Activated T-cell treated with anti-CD3 and anti-CD28 coated beads, Interleukin-2, amount 50 U/mL, for 72 hours (primary cell): ENCODE measurements at regions not wholly inside any gene's neighbourhood (a gene's known extent, or its start where the extent isn't known, plus 50 kb on each side); places are given as distances from the start of the nearest gene placed in this dataset.

Experiments used
- ATAC-seq, 2 donors: fragments of 150-1000 bp; cut with Tn5 transposase; replicated peaks in 1 of 2; 2 replicates each; pipeline ENCODE4 v1.10.0; 2021; ENCODE audit warnings: moderate library complexity in 2 of 2, mild to moderate bottlenecking in 1 of 2
- DNase-seq, 2 donors: peaks; one replicate each; pipeline ENCODE4 v3.0.0; 2021 to 2022; ENCODE audit warnings: mixed read lengths in 1 of 2
- H3K27ac Mint-ChIP-seq: one replicate; pipeline ENCODE4 v1.8.0; 2022; ENCODE audit warnings: mild to moderate bottlenecking, moderate library complexity, mixed read lengths
- H3K27me3 Mint-ChIP-seq: one replicate; pipeline ENCODE4 v1.8.0; 2022; ENCODE audit warnings: low read depth, mixed read lengths
- H3K36me3 Mint-ChIP-seq, 2 donors: one replicate each; pipeline ENCODE4 v1.8.0; 2022; ENCODE audit warnings: mixed read lengths in 2 of 2, mild to moderate bottlenecking in 1 of 2; ENCODE audit not compliant: insufficient read depth in 2 of 2
- H3K4me1 Mint-ChIP-seq: one replicate; pipeline ENCODE4 v1.8.0; 2022; ENCODE audit warnings: low read depth, mixed read lengths
- H3K4me3 Mint-ChIP-seq, 2 donors: one replicate each; pipeline ENCODE4 v1.8.0; 2022; ENCODE audit warnings: mild to moderate bottlenecking in 2 of 2, mixed read lengths in 2 of 2, moderate library complexity in 2 of 2
- H3K9me3 Mint-ChIP-seq, 2 donors: one replicate each; pipeline ENCODE4 v1.8.0; 2022; ENCODE audit warnings: mixed read lengths in 2 of 2

DNA sequence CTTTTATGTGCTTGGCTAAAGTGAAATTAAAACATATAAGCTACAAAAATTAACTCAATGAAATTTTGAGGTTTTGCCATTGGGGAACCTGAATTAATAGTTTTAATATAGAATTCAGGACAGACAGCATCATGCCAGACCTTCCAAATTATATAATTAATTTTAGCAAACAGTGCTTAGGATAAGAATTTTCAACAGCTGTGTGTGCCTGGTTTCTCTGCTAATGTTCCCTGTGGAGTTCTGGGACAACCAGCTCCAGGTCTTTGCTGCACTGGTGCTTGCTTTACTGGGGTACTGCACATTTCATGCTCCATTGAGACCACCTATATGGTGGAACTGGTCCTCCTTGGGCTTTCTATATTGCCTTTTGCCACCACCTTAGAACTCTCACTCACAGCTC lies 199.5 kb downstream of the NDFIP2 start:
- Mint-ChIP-seq H3K27me3 (peaks cover 7% of the 10 kb centered on the region), H3K4me3 (no peak overlapping the region), H3K27ac (no peak overlapping the region), H3K9me3 (peaks cover 2 to 4% of the 10 kb centered on the region in 2 donors), H3K4me1 (no peaks in the 10 kb centered on the region), H3K36me3 (no peaks in the 10 kb centered on the region)
- no peak for ATAC-seq
- DNase-seq: no peak

DNA sequence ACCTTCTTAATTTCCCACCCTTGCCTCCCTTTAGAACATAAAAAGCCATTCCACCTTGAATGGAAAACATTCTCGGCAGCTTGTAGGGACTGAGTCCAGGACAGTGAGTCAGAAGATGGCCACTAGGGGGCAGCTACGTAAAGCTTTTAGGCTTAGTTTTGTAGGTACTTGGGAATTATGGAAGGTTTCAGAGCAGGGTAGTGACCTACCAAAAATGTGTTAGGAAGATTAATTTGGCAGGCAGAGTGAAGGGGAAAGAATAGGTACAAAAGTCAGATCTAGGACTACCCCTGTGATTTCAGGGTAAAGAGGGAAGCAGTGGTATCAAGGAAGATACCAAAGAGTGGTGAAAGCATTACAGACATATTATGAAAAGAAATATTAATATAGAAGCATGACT lies 198.4 kb downstream of the NDFIP2 start:
- DNase-seq: peak; percentile 45 to 50
- Mint-ChIP-seq H3K9me3 (peaks cover 2 to 4% of the 10 kb centered on the region in 2 donors), H3K27ac (no peak overlapping the region), H3K4me1 (no peaks in the 10 kb centered on the region), H3K4me3 (no peak overlapping the region), H3K27me3 (peaks cover 7% of the 10 kb centered on the region), H3K36me3 (no peaks in the 10 kb centered on the region)
- ATAC-seq: peak; percentile 23 to 44

DNA sequence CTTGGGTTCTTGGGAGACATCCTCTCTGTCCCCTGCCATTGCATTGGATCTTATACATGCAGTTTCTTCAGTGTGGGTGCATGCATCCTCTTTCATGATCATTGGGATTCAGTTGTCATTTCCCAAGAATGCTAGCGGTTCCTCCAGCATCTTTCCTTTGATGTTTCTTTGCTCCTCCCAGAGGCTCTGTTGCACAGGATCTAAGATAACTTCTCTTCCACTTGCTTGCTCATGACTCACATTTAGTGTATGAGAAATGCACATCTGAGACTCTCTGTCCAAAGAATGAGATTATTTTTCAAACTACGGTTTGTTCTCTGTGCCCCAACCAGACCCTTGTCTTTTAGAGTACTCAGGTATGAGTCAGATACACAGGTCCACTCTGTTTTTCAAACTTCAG lies 197.1 kb downstream of the NDFIP2 start:
- ATAC-seq: no peak
- Mint-ChIP-seq H3K27me3 (peaks cover 7% of the 10 kb centered on the region), H3K36me3 (no peaks in the 10 kb centered on the region)

DNA sequence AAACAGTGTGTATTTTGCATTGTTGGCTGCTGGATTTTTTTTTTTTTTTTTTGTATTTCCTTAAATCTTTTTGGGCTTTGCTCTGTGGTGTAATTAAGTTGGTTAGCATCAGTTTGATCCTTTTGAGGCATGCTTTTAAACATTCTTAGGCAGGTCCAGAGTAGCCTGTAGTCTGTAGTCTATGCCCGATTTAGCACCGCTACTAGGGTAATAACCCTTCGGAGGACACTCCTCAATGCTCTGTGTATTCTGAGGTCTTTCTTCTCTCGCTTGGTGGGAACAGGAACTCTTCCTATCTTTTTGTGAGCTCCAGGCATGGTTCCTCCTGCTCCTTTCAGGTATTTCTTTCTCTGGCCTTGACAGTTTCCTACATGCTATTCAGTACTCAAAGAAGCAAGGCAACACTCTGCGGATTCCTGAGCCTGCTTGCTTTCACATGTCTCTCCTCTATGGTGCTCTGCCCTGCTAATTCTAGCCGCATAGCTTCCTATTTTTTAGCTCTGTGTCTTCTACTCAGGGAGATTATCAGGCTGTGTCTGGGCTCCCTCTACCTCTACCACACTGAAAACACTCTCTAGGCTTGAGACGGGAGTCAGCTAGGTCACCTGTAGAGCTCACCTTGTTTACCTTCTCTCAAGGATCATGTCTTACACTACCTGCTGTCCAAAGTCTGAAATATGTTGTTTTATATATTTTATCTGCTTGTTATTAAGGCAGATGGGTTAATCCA lies 195.1 kb downstream of the NDFIP2 start:
- H3K27ac Mint-ChIP-seq: no peak overlapping the region
- H3K9me3 Mint-ChIP-seq: no peaks in the 10 kb centered on the region
- ATAC-seq (no peak), DNase-seq (no peak)
- no peak overlapping the region for H3K4me3 Mint-ChIP-seq
- H3K36me3 Mint-ChIP-seq: no peaks in the 10 kb centered on the region
- H3K27me3 Mint-ChIP-seq: peaks cover 7% of the 10 kb centered on the region
- H3K4me1 Mint-ChIP-seq: no peaks in the 10 kb centered on the region

More for the DNA sequence above, 197.1 kb downstream of the NDFIP2 start:
- Mint-ChIP-seq H3K9me3 (peaks cover 2 to 4% of the 10 kb centered on the region in 2 donors), H3K4me1 (no peaks in the 10 kb centered on the region), H3K4me3 (no peak overlapping the region), H3K27ac (no peak overlapping the region)
- DNase-seq: no peak

DNA sequence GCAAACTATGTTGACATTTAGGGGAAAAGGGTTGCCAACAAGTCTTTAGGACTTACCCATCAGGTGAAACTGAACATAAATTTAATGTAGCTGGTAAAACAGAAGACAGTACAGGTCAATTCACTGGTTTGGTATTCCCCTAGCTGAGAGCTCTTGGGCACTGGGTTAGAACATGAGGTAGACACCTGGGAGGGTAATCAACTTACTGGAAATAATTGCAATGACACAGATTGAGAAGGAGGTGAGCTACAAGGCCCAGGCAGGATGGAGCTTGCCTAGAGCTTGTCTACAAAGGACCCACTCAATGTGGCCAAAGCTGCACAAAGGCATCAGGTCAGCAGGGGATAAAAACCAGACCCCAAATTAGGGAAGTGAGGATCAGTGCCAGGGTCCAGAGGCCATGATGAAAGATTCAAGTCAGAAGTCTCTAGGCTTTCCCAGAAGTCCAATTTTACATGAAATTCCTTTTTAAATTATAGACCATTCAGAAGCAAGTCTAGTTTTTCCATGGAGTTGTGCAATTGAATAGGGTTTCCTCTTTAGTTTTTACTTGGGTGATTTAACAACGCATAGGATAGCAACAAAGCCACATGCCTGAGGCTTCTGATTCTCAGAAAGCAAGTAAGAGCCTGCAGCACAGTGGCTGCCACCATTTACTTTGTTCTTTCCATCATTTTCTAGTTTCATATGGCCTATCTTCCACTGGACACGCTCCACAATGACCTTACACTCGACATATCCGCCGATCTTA lies 194.0 kb downstream of the NDFIP2 start:
- Mint-ChIP-seq H3K9me3 (no peaks in the 10 kb centered on the region), H3K36me3 (no peaks in the 10 kb centered on the region), H3K4me3 (no peak overlapping the region), H3K27me3 (peaks cover 7% of the 10 kb centered on the region), H3K4me1 (no peaks in the 10 kb centered on the region), H3K27ac (no peak overlapping the region)
- ATAC-seq (no peak), DNase-seq (no peak)

DNA sequence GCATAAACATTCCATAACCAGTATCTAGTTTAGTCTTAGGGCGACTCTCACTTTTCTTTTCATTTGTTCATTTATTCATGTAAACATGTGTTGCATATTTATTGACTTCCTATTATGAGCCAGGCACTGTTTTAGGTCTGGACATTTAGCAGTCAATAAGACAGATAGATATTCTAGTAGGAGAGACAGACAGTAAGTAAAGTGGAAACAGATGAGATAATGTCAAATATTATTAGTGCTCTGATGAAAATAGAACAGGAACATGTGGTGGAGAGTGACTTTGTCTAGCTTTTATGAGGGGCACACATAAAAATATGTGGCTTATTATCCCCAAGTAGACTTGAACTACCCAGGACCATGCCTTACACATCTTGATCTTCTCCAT lies 193.0 kb downstream of the NDFIP2 start:
- no peak overlapping the region for H3K4me3 Mint-ChIP-seq
- H3K27ac Mint-ChIP-seq: no peak overlapping the region
- no peak for ATAC-seq
- no peaks in the 10 kb centered on the region for H3K36me3 Mint-ChIP-seq
- no peaks in the 10 kb centered on the region for H3K9me3 Mint-ChIP-seq
- peaks cover 5% of the 10 kb centered on the region for H3K27me3 Mint-ChIP-seq
- DNase-seq: no peak
- H3K4me1 Mint-ChIP-seq: no peaks in the 10 kb centered on the region

DNA sequence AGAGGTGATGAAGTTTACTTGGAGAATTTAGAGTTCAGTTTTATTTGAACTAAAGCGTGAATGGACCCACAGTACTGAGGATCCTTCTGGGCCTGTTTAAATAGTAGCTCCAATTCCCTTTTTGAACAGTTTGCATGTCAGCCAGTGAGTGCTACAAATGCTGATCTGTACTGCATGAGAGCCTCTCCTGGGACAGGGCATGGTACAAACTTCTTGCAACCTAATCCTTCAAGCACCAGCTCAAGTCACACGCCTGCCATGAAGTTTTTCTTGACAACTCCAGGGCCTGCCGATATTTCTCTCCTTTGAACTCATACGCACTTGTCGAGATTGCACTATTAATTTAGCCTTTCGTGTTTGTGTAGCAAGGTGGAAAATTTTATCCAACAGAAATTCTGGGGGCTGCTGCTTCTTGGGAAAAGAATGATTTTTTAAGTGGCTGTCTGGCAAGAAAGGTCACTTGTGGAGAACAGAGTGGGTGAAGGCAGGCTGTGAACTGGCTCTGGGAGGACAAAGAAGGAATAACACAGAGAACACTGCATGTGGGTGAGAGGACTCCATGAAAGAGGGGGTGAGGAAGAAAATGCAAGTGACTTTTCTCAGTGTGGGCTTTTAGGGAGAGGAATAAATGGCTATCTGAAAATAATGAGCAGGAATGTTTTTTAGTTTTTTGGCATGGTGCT lies 192.5 kb downstream of the NDFIP2 start:
- H3K9me3 Mint-ChIP-seq: no peaks in the 10 kb centered on the region

DNA sequence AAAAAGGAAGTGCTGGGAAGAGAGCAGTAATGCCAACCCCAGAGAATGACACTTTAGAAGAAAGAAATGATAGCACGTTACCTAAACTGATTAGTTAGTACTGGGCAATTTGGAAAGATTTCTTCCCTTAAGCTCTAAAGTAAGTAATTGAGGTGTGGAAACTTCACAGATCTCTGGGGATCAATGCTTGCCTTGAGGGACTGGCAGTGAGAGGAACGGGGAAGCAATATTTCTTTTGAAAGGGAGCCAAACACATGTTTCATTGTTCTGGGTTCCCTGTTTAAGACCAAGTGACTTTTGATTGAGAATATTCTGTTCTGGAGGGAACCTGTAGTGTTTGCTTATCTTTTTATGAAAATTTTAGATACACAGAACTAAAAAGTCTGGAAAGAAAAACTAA lies 190.5 kb downstream of the NDFIP2 start:
- no peaks in the 10 kb centered on the region for H3K36me3 Mint-ChIP-seq
- DNase-seq (no peak), ATAC-seq (no peak)
- H3K27ac Mint-ChIP-seq: no peak overlapping the region
- H3K27me3 Mint-ChIP-seq: peaks cover 19% of the 10 kb centered on the region
- no peaks in the 10 kb centered on the region for H3K9me3 Mint-ChIP-seq
- H3K4me3 Mint-ChIP-seq: no peak overlapping the region
- no peaks in the 10 kb centered on the region for H3K4me1 Mint-ChIP-seq

More for the DNA sequence above, 192.5 kb downstream of the NDFIP2 start:
- ATAC-seq: no peak
- Mint-ChIP-seq H3K27ac (no peak overlapping the region), H3K4me1 (no peaks in the 10 kb centered on the region), H3K27me3 (peaks cover 7% of the 10 kb centered on the region), H3K36me3 (no peaks in the 10 kb centered on the region), H3K4me3 (no peak overlapping the region)
- no peak for DNase-seq

DNA sequence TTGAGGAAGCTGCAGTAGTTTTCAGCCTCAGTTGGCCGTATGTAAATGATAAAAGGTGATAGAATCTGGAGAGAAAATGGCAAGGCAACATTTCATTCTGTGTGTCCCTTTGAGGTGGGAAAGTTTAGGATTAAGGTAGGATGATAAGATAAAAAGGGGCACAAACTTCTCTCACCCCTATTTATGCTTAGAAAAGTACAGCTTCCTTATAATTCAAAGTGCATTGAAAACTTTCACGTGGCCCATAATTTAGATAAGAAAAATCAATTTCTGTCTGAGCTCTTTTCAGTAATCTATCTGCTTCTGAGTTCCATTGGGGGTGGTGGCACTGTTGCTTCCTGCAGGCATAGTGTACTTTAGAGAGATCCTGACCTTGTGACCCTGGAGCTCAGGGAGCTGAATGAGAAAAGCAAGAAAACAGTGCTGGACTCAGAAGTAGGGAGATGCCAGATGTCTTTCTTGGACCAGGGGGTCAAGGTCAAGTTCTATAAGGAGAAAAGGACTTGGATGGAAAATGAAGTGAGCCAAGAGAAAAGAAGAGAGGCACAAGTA lies 187.3 kb downstream of the NDFIP2 start:
- no peaks in the 10 kb centered on the region for H3K36me3 Mint-ChIP-seq
- H3K27ac Mint-ChIP-seq: no peak overlapping the region
- no peaks in the 10 kb centered on the region for H3K4me1 Mint-ChIP-seq
- no peak overlapping the region for H3K4me3 Mint-ChIP-seq
- ATAC-seq: no peak
- peaks cover 21% of the 10 kb centered on the region for H3K27me3 Mint-ChIP-seq
- no peak for DNase-seq
- H3K9me3 Mint-ChIP-seq: peaks cover 0 to 2% of the 10 kb centered on the region in 2 donors

DNA sequence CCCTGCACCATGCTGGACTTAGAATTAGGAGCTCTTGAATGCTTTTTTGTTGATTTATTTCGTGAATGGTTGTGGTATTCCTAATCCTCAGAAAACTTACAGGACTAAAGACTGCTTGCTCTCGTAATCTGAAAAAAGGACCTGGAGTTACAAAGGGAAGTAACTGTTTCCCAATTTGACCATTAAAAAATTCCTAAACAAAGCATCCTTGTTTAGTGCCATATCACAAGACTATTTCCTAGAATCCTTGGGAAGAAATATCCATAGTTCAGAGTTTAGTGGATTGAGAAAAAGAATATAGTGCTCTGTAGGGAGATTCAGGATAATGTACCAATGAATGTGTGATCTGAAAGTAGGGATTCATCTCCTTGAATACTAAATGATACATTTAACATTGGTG lies 186.8 kb downstream of the NDFIP2 start:
- Mint-ChIP-seq H3K9me3 (peaks cover 0 to 2% of the 10 kb centered on the region in 2 donors), H3K36me3 (no peaks in the 10 kb centered on the region), H3K4me1 (no peaks in the 10 kb centered on the region), H3K27me3 (peaks cover 21% of the 10 kb centered on the region), H3K4me3 (no peak overlapping the region), H3K27ac (no peak overlapping the region)
- no peak for DNase-seq
- ATAC-seq: no peak

DNA sequence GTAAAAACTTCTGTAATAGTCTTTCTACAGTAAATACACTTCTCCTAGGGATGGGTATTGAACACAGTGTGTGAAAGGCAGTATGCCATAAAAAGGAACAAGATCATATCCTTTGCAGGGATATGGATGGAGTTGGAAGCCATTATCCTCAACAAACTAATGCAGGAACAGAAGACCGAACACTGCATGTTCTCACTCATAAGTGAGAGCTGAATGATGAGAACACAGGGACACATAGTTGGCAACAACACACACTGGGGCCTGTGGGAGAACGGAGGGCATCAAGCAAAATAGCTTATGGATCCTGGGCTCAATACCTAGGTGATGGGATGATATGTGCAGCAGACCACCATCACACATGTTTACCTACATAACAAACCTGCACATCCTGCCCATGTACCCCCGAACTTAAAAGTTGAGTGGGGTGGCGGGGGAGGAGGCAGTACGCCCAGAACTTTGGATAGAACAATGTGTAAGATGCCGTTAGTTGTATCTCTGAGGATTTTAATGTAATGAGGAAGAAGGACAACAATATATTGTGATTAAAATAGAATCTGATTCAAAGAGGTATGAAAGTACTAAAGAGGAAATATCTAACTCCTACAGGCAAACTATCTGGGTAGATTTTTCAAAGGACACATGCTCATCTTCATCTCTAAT lies 183.2 kb downstream of the NDFIP2 start:
- Mint-ChIP-seq H3K27ac (no peak overlapping the region), H3K27me3 (peaks cover 21% of the 10 kb centered on the region), H3K36me3 (no peaks in the 10 kb centered on the region), H3K4me1 (no peaks in the 10 kb centered on the region), H3K9me3 (peaks cover 0 to 2% of the 10 kb centered on the region in 2 donors), H3K4me3 (no peak overlapping the region)
- ATAC-seq (no peak), DNase-seq (no peak)

DNA sequence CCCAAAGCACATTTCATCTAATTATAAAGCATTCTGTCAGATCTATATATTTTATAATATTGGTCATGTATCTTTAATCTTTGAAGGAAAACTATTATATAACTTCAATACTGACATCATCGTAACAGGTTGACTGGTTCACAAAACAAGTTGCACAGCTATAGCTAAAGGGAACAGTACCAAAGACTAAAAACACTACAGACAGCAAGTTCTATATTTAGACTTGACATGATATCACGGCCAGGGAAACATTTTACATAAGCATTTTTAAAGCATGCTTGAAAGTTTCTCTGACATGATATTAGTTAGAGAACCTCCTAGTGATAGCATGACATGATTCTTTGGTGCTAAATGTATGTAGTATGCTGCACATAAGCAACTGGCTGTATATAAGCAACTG lies 182.5 kb downstream of the NDFIP2 start:
- no peak overlapping the region for H3K4me3 Mint-ChIP-seq
- no peak for ATAC-seq
- no peaks in the 10 kb centered on the region for H3K4me1 Mint-ChIP-seq
- DNase-seq: no peak
- peaks cover 0 to 2% of the 10 kb centered on the region in 2 donors for H3K9me3 Mint-ChIP-seq
- H3K27me3 Mint-ChIP-seq: peaks cover 23% of the 10 kb centered on the region
- H3K27ac Mint-ChIP-seq: no peak overlapping the region
- H3K36me3 Mint-ChIP-seq: no peaks in the 10 kb centered on the region

DNA sequence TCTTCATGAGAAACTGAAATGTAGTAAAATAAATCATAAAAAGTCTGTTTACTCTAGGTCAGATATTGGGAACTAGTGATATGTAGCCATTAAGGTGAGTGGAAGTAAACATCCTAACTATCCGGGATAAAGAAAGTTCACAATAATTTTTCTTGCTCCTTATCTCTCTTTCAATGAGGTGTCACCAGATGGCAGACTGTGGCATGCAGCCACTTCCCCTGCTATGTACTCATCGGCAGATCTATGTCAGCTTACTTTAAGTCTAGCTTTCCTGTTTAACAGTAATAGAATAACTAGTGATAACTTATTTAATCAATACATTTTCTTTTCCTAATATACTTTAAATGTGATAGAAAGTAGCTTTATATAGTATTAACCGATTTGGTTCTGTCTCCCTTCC lies 181.9 kb downstream of the NDFIP2 start:
- Mint-ChIP-seq H3K4me3 (no peak overlapping the region), H3K27ac (no peak overlapping the region), H3K9me3 (peaks cover 0 to 2% of the 10 kb centered on the region in 2 donors), H3K27me3 (peaks cover 21% of the 10 kb centered on the region), H3K4me1 (no peaks in the 10 kb centered on the region), H3K36me3 (no peaks in the 10 kb centered on the region)
- no peak for ATAC-seq
- no peak for DNase-seq
